GM23338 (cell line): ENCODE measurements at regions not wholly inside any gene's neighbourhood (a gene's known extent, or its start where the extent isn't known, plus 50 kb on each side); places are given as distances from the start of the nearest gene placed in this dataset.

Experiments
- ATAC-seq: fragments of 200-7000 bp; cut with Tn5 transposase; 3 replicates; pipeline ENCODE4 v1.9.1; 2020
- DNase-seq: peaks from one replicate; pipeline ENCODE4 v3.0.0-alpha.2; 2015; ENCODE audit warnings: low spot score
- H2AFZ ChIP-seq: fragments of 200-600 bp; sonication (generic); 2 replicates; pipeline ENCODE4 v1.8.0; 2016; ENCODE audit warnings: antibody characterized with exemption, mild to moderate bottlenecking, moderate library complexity
- H3F3A ChIP-seq: fragments of 200-600 bp; sonication (generic); replicated peaks from 2 replicates; pipeline ENCODE4 v1.8.0; 2017; ENCODE audit warnings: antibody characterized with exemption, mixed run types, low read depth
- H3K27ac ChIP-seq: fragments of 200-600 bp; sonication (generic); 2 replicates; pipeline ENCODE4 v1.6.1; 2016; ENCODE audit warnings: low read depth
- H3K27me3 ChIP-seq: fragments of 200-600 bp; sonication (generic); 2 replicates; pipeline ENCODE4 v1.8.0; 2016; ENCODE audit warnings: mild to moderate bottlenecking, mixed run types, moderate library complexity; ENCODE audit not compliant: insufficient read depth
- H3K36me3 ChIP-seq: fragments of 200-600 bp; sonication (generic); 2 replicates; pipeline ENCODE4 v1.8.0; 2016; ENCODE audit warnings: mild to moderate bottlenecking; ENCODE audit not compliant: insufficient read depth
- H3K4me1 ChIP-seq: fragments of 200-600 bp; sonication (generic); 2 replicates; pipeline ENCODE4 v1.8.0; 2016; ENCODE audit warnings: mild to moderate bottlenecking, moderate library complexity; ENCODE audit not compliant: insufficient read depth
- H3K4me2 ChIP-seq: fragments of 200-600 bp; sonication (generic); 2 replicates; pipeline ENCODE4 v1.7.1; 2017; ENCODE audit warnings: mixed run types
- H3K4me3 ChIP-seq: fragments of 200-600 bp; sonication (generic); 2 replicates; pipeline ENCODE4 v1.6.1; 2016; ENCODE audit warnings: mixed run types
- H3K79me2 ChIP-seq: fragments of 200-600 bp; sonication (generic); replicated peaks from 2 replicates; pipeline ENCODE4 v1.8.0; 2017; ENCODE audit warnings: mild to moderate bottlenecking; ENCODE audit not compliant: insufficient read depth
- H3K9me2 ChIP-seq: fragments of 200-600 bp; sonication (generic); 2 replicates; pipeline ENCODE4 v1.8.0; 2017; ENCODE audit not compliant: insufficient read depth
- H4K20me1 ChIP-seq: fragments of 200-600 bp; sonication (generic); replicated peaks from 2 replicates; pipeline ENCODE4 v1.8.0; 2017; ENCODE audit warnings: mild to moderate bottlenecking; ENCODE audit not compliant: insufficient read depth
- H3K27ac Mint-ChIP-seq: 2 replicates; pipeline ENCODE4 v1.8.0; 2020; ENCODE audit warnings: inconsistent platforms, mild to moderate bottlenecking, moderate library complexity, mixed read lengths
- H3K27me3 Mint-ChIP-seq: 3 replicates; pipeline ENCODE4 v1.8.0; 2022; ENCODE audit warnings: low read depth, mild to moderate bottlenecking, moderate library complexity, mixed read lengths, inconsistent platforms; ENCODE audit not compliant: insufficient read depth, poor library complexity
- H3K36me3 Mint-ChIP-seq: 3 replicates; pipeline ENCODE4 v1.8.0; 2021; ENCODE audit warnings: low read depth, mild to moderate bottlenecking, inconsistent platforms, moderate library complexity, mixed read lengths
- H3K4me1 Mint-ChIP-seq: 3 replicates; pipeline ENCODE4 v1.8.0; 2020; ENCODE audit warnings: mild to moderate bottlenecking, inconsistent platforms, mixed read lengths
- H3K4me3 Mint-ChIP-seq: 3 replicates; pipeline ENCODE4 v1.8.0; 2021; ENCODE audit warnings: moderate library complexity, mild to moderate bottlenecking, inconsistent platforms, mixed read lengths
- H3K9me3 Mint-ChIP-seq: 3 replicates; pipeline ENCODE4 v1.8.0; 2020; ENCODE audit warnings: moderate library complexity, mild to moderate bottlenecking, inconsistent platforms, mixed read lengths
- CREB1 ChIP-seq: fragments of 250-450 bp; sonication (Bioruptor Pico); IDR thresholded peaks from 2 replicates; pipeline ENCODE4 v1.5.0; 2020; ENCODE audit warnings: low read depth, mild to moderate bottlenecking, moderate library complexity
- EZH2 ChIP-seq: fragments of 200-600 bp; sonication (generic); IDR thresholded peaks from one replicate; pipeline ENCODE4 v1.8.0; 2017; ENCODE audit warnings: antibody characterized with exemption, mild to moderate bottlenecking, low read depth; ENCODE audit not compliant: unreplicated experiment
- EZH2phosphoT487 ChIP-seq: fragments of 200-600 bp; sonication (generic); IDR thresholded peaks from one replicate; pipeline ENCODE4 v1.8.1; 2018; ENCODE audit warnings: antibody characterized with exemption; ENCODE audit not compliant: unreplicated experiment
- JUNB ChIP-seq: IDR thresholded peaks from one replicate; pipeline ENCODE4 v1.6.1; 2016; ENCODE audit warnings: antibody characterized with exemption; ENCODE audit not compliant: unreplicated experiment
- NANOG ChIP-seq: IDR thresholded peaks from 2 replicates; pipeline ENCODE4 v1.6.1; 2016; ENCODE audit warnings: antibody characterized with exemption, borderline replicate concordance
- POLR2AphosphoS5 ChIP-seq: IDR thresholded peaks from 2 replicates; pipeline ENCODE4 v1.6.1; 2016; ENCODE audit warnings: antibody characterized with exemption, low read depth
- STAT1 ChIP-seq: IDR thresholded peaks from one replicate; pipeline ENCODE4 v1.6.1; 2016; ENCODE audit warnings: antibody characterized with exemption; ENCODE audit not compliant: unreplicated experiment
- ZNF114 ChIP-seq: fragments of 250-450 bp; sonication (Bioruptor Pico); IDR thresholded peaks from 2 replicates; pipeline ENCODE4 v1.5.0; 2020; ENCODE audit warnings: mild to moderate bottlenecking, moderate library complexity
- ZNF331 ChIP-seq: fragments of 250-450 bp; sonication (Bioruptor Pico); IDR thresholded peaks from 2 replicates; pipeline ENCODE4 v1.5.0; 2020; ENCODE audit warnings: low read depth, mild to moderate bottlenecking, moderate library complexity
- TF ChIP-seq, protein P1 (sequence below): fragments of 250-450 bp; sonication (Bioruptor Pico); IDR thresholded peaks from 2 replicates; pipeline ENCODE4 v1.5.0; 2020; ENCODE audit warnings: mild to moderate bottlenecking, moderate library complexity
- TF ChIP-seq, protein P2 (sequence below): IDR thresholded peaks from 2 replicates; pipeline ENCODE4 v1.6.1; 2016; ENCODE audit warnings: antibody characterized with exemption
- TF ChIP-seq, protein P3 (sequence below): IDR thresholded peaks from one replicate; pipeline ENCODE4 v1.6.1; 2018; ENCODE audit warnings: antibody characterized with exemption; ENCODE audit not compliant: unreplicated experiment
- TF ChIP-seq, protein P4 (sequence below), 2 experiments: fragments of 200-600 bp in 1 of 2; sonication (generic) in 1 of 2; conservative IDR thresholded peaks; 2 replicates each; pipeline versions ENCODE4 v1.5.1 to v1.6.1; 2016 to 2017; ENCODE audit warnings: antibody characterized with exemption in 2 of 2, low read depth in 2 of 2, mild to moderate bottlenecking in 2 of 2, moderate library complexity in 1 of 2

DNA sequence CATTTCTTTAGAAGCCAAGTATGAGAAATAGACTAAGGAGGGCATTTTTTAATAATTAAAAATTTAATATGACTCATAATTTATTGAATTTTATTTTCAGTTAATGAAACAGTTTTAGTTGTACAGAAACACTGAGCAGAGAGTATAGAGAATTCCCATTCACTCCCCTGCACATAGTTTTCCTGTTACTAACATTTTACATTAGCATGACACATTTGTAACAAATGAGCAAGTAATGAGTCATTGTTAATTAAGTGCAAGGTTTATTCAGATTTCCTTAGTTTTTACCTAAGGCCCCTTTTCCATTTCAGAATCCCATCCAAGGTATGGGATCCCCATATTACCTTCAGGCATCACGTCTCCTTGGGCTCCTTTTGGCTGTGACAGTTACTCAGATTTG is 271.5 kb upstream of the FZD8 start:
- no peaks in the 10 kb centered on the region for H3K27me3 ChIP-seq
- TF ChIP-seq EZH2 = no peak
- no peak for TF ChIP-seq EZH2phosphoT487
- no peak for TF ChIP-seq ZNF114 (CRISPR knock-in tag)
- no peak for TF ChIP-seq CREB1
- TF ChIP-seq, protein P1, sequence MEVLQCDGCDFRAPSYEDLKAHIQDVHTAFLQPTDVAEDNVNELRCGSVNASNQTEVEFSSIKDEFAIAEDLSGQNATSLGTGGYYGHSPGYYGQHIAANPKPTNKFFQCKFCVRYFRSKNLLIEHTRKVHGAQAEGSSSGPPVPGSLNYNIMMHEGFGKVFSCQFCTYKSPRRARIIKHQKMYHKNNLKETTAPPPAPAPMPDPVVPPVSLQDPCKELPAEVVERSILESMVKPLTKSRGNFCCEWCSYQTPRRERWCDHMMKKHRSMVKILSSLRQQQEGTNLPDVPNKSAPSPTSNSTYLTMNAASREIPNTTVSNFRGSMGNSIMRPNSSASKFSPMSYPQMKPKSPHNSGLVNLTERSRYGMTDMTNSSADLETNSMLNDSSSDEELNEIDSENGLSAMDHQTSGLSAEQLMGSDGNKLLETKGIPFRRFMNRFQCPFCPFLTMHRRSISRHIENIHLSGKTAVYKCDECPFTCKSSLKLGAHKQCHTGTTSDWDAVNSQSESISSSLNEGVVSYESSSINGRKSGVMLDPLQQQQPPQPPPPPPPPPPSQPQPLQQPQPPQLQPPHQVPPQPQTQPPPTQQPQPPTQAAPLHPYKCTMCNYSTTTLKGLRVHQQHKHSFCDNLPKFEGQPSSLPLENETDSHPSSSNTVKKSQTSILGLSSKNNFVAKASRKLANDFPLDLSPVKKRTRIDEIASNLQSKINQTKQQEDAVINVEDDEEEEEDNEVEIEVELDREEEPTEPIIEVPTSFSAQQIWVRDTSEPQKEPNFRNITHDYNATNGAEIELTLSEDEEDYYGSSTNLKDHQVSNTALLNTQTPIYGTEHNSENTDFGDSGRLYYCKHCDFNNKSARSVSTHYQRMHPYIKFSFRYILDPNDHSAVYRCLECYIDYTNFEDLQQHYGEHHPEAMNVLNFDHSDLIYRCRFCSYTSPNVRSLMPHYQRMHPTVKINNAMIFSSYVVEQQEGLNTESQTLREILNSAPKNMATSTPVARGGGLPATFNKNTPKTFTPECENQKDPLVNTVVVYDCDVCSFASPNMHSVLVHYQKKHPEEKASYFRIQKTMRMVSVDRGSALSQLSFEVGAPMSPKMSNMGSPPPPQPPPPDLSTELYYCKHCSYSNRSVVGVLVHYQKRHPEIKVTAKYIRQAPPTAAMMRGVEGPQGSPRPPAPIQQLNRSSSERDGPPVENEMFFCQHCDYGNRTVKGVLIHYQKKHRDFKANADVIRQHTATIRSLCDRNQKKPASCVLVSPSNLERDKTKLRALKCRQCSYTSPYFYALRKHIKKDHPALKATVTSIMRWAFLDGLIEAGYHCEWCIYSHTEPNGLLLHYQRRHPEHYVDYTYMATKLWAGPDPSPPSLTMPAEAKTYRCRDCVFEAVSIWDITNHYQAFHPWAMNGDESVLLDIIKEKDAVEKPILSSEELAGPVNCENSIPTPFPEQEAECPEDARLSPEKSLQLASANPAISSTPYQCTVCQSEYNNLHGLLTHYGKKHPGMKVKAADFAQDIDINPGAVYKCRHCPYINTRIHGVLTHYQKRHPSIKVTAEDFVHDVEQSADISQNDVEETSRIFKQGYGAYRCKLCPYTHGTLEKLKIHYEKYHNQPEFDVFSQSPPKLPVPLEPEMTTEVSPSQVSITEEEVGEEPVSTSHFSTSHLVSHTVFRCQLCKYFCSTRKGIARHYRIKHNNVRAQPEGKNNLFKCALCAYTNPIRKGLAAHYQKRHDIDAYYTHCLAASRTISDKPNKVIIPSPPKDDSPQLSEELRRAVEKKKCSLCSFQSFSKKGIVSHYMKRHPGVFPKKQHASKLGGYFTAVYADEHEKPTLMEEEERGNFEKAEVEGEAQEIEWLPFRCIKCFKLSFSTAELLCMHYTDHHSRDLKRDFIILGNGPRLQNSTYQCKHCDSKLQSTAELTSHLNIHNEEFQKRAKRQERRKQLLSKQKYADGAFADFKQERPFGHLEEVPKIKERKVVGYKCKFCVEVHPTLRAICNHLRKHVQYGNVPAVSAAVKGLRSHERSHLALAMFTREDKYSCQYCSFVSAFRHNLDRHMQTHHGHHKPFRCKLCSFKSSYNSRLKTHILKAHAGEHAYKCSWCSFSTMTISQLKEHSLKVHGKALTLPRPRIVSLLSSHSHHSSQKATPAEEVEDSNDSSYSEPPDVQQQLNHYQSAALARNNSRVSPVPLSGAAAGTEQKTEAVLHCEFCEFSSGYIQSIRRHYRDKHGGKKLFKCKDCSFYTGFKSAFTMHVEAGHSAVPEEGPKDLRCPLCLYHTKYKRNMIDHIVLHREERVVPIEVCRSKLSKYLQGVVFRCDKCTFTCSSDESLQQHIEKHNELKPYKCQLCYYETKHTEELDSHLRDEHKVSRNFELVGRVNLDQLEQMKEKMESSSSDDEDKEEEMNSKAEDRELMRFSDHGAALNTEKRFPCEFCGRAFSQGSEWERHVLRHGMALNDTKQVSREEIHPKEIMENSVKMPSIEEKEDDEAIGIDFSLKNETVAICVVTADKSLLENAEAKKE = no peak
- TF ChIP-seq NANOG = no peak
- TF ChIP-seq POLR2AphosphoS5 = no peak
- TF ChIP-seq, protein P2, sequence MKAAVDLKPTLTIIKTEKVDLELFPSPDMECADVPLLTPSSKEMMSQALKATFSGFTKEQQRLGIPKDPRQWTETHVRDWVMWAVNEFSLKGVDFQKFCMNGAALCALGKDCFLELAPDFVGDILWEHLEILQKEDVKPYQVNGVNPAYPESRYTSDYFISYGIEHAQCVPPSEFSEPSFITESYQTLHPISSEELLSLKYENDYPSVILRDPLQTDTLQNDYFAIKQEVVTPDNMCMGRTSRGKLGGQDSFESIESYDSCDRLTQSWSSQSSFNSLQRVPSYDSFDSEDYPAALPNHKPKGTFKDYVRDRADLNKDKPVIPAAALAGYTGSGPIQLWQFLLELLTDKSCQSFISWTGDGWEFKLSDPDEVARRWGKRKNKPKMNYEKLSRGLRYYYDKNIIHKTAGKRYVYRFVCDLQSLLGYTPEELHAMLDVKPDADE = no peak
- TF ChIP-seq STAT1 = no peak
- TF ChIP-seq, protein P3, sequence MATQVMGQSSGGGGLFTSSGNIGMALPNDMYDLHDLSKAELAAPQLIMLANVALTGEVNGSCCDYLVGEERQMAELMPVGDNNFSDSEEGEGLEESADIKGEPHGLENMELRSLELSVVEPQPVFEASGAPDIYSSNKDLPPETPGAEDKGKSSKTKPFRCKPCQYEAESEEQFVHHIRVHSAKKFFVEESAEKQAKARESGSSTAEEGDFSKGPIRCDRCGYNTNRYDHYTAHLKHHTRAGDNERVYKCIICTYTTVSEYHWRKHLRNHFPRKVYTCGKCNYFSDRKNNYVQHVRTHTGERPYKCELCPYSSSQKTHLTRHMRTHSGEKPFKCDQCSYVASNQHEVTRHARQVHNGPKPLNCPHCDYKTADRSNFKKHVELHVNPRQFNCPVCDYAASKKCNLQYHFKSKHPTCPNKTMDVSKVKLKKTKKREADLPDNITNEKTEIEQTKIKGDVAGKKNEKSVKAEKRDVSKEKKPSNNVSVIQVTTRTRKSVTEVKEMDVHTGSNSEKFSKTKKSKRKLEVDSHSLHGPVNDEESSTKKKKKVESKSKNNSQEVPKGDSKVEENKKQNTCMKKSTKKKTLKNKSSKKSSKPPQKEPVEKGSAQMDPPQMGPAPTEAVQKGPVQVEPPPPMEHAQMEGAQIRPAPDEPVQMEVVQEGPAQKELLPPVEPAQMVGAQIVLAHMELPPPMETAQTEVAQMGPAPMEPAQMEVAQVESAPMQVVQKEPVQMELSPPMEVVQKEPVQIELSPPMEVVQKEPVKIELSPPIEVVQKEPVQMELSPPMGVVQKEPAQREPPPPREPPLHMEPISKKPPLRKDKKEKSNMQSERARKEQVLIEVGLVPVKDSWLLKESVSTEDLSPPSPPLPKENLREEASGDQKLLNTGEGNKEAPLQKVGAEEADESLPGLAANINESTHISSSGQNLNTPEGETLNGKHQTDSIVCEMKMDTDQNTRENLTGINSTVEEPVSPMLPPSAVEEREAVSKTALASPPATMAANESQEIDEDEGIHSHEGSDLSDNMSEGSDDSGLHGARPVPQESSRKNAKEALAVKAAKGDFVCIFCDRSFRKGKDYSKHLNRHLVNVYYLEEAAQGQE = no peak
- no peak for TF ChIP-seq ZNF331 (CRISPR knock-in tag)
- TF ChIP-seq, protein P4, sequence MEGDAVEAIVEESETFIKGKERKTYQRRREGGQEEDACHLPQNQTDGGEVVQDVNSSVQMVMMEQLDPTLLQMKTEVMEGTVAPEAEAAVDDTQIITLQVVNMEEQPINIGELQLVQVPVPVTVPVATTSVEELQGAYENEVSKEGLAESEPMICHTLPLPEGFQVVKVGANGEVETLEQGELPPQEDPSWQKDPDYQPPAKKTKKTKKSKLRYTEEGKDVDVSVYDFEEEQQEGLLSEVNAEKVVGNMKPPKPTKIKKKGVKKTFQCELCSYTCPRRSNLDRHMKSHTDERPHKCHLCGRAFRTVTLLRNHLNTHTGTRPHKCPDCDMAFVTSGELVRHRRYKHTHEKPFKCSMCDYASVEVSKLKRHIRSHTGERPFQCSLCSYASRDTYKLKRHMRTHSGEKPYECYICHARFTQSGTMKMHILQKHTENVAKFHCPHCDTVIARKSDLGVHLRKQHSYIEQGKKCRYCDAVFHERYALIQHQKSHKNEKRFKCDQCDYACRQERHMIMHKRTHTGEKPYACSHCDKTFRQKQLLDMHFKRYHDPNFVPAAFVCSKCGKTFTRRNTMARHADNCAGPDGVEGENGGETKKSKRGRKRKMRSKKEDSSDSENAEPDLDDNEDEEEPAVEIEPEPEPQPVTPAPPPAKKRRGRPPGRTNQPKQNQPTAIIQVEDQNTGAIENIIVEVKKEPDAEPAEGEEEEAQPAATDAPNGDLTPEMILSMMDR (conservative IDR thresholded peaks at IDR 0.05; ENCODE audit: low read depth in 2 of 2) = no peak
- TF ChIP-seq JUNB = no peak
- no peak overlapping the region for H2AFZ ChIP-seq
- H3K27ac ChIP-seq = no peak overlapping the region
- ATAC-seq (no peak), DNase-seq (no peak)
- no peaks in the 10 kb centered on the region for H3K79me2 ChIP-seq
- Mint-ChIP-seq H3K36me3 (no peaks in the 10 kb centered on the region), H3K4me1 (peaks cover 21% of the 10 kb centered on the region), H3K27ac (no peak overlapping the region), H3K4me3 (no peak overlapping the region), H3K27me3 (peaks cover 2% of the 10 kb centered on the region), H3K9me3 (no peaks in the 10 kb centered on the region)
- no peaks in the 10 kb centered on the region for H3K36me3 ChIP-seq
- H3K4me1 ChIP-seq = peaks cover 3% of the 10 kb centered on the region; the same call in 1 of the 2 replicates
- H4K20me1 ChIP-seq = no peaks in the 10 kb centered on the region
- no peaks in the 10 kb centered on the region for H3K9me2 ChIP-seq
- no peak overlapping the region for H3K4me2 ChIP-seq
- no peak overlapping the region for H3K4me3 ChIP-seq
- H3F3A ChIP-seq = no peaks in the 10 kb centered on the region
